ENCODE measurements at regions not wholly inside any gene's neighbourhood (a gene's known extent, or its start where the extent isn't known, plus 50 kb on each side); places are given as distances from the start of the nearest gene placed in this dataset.
"Not testable (repeated sequence)": the region's sequence is repeated elsewhere in the genome, so short reads cannot be mapped to it uniquely, and the experiment has no call there.

GRCh38 chr7:26424319-26424718 lies 132.7 kb downstream of the SNX10 start:
- DNase-seq (ENCODE audit: low read depth in 4 of 4, low spot score in 3 of 4) = not testable (repeated sequence)

GRCh38 chr7:26425655-26426054 lies 134.0 kb downstream of the SNX10 start:
- DNase-seq (ENCODE audit: low read depth in 4 of 4, low spot score in 3 of 4) = no peak

- DNase-seq (ENCODE audit: low read depth in 4 of 4, low spot score in 3 of 4) = no peak
Measured at GRCh38 chr7:26426096-26426495, 134.4 kb downstream of the SNX10 start.

- no peak for DNase-seq (ENCODE audit: low read depth in 4 of 4, low spot score in 3 of 4)
Measured at GRCh38 chr7:26428571-26428970, 136.9 kb downstream of the SNX10 start.

GRCh38 chr7:26429168-26429567 lies 137.5 kb downstream of the SNX10 start:
- no peak for DNase-seq (ENCODE audit: low read depth in 4 of 4, low spot score in 3 of 4)

- DNase-seq (ENCODE audit: low read depth in 4 of 4, low spot score in 3 of 4) = no peak
Measured at GRCh38 chr7:26434974-26435373, 143.3 kb downstream of the SNX10 start.

GRCh38 chr7:26437003-26437532 lies 145.4 kb downstream of the SNX10 start:
- DNase-seq (ENCODE audit: low read depth in 4 of 4, low spot score in 3 of 4) = no peak

GRCh38 chr7:26438078-26438477 lies 146.4 kb downstream of the SNX10 start:
- DNase-seq (ENCODE audit: low read depth in 4 of 4, low spot score in 3 of 4) = no peak

GRCh38 chr7:26439521-26440232 lies 148.0 kb downstream of the SNX10 start:
- DNase-seq (ENCODE audit: low read depth in 4 of 4, low spot score in 3 of 4) = no peak

- DNase-seq (ENCODE audit: low read depth in 4 of 4, low spot score in 3 of 4) = no peak
Measured at GRCh38 chr7:26440233-26441001, 148.8 kb downstream of the SNX10 start.

GRCh38 chr7:26441002-26441521 lies 149.4 kb downstream of the SNX10 start:
- no peak for DNase-seq (ENCODE audit: low read depth in 4 of 4, low spot score in 3 of 4)

GRCh38 chr7:26441611-26442277 lies 150.1 kb downstream of the SNX10 start:
- no peak for DNase-seq (ENCODE audit: low read depth in 4 of 4, low spot score in 3 of 4)

GRCh38 chr7:26443006-26443405 lies 151.3 kb downstream of the SNX10 start:
- DNase-seq (ENCODE audit: low read depth in 4 of 4, low spot score in 3 of 4) = no peak

GRCh38 chr7:26443751-26444150 lies 152.1 kb downstream of the SNX10 start:
- DNase-seq (ENCODE audit: low read depth in 4 of 4, low spot score in 3 of 4) = no peak

- no peak for DNase-seq (ENCODE audit: low read depth in 4 of 4, low spot score in 3 of 4)
Measured at GRCh38 chr7:26444555-26444954, 152.9 kb downstream of the SNX10 start.

- no peak for DNase-seq (ENCODE audit: low read depth in 4 of 4, low spot score in 3 of 4)
Measured at GRCh38 chr7:26447116-26447515, 155.5 kb downstream of the SNX10 start.

GRCh38 chr7:26449175-26450165 lies 157.8 kb downstream of the SNX10 start:
- no peak for DNase-seq (ENCODE audit: low read depth in 4 of 4, low spot score in 3 of 4)

GRCh38 chr7:26451997-26452396 lies 160.3 kb downstream of the SNX10 start:
- no peak for DNase-seq (ENCODE audit: low read depth in 4 of 4, low spot score in 3 of 4)

- DNase-seq (ENCODE audit: low read depth in 4 of 4, low spot score in 3 of 4) = no peak
Measured at GRCh38 chr7:26454180-26454579, 162.5 kb downstream of the SNX10 start.
